ENCODE measurements at regions not wholly inside any gene's neighbourhood (a gene's known extent, or its start where the extent isn't known, plus 50 kb on each side); places are given as distances from the start of the nearest gene placed in this dataset.
"Not testable (repeated sequence)": the region's sequence is repeated elsewhere in the genome, so short reads cannot be mapped to it uniquely, and the experiment has no call there.

DNA sequence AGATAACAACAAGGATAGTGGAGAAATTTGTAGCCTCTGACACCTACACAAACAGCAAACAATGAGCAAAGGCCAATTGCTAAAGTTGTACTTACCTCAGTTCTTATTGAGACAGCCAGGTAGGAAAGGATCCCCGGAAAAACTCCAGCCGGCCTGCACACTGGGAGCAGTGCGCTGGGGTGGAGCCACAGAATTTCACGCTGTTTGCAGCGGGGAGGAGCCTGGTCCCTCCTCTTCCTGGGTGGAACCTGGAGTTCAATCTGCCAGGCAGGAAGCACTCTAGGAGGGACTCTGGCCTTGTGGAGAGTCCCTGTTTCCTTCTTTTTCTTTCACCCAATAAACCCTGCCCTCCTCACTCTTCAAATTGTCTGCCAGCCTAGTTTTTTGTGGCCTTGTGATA, 382.6 kb upstream of the TGIF2LX start:
- not testable (repeated sequence) for H3K27me3 ChIP-seq, H3K4me1 ChIP-seq, H3K4me3 ChIP-seq, H3K36me3 ChIP-seq, H3K27ac ChIP-seq, ATAC-seq, H3K9me3 ChIP-seq
- WGBS, 2 donors (ENCODE audit: low coverage in 1 of 2), result no CpG with 5 or more reads among the region's 5 CpGs

GRCh38 chrX:89557146-89557545, 364.6 kb upstream of the TGIF2LX start:
- 60 to 81% methylated on average over 2 to 3 of the region's 3 CpGs for WGBS, 2 donors (ENCODE audit: low coverage in 1 of 2)

DNA sequence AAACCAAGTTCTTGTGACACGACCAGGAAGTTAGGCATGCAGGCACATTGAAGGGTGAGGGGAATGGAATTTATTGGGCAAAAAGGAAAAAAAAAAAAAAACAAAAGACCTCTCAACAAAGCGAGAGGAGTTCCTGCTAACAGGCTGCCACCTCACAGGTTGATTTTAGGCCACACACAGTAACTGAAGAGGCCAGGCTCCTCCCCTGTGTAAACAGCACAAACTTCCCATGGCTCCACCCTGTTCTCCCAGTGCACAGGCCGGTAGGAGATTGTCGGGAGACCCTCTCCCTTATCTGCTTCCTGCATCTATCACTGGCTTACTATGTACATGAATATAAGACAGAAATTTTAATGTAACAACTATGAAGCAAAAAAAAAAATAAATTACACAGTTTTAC, 359.6 kb upstream of the TGIF2LX start:
- H3K4me3 ChIP-seq, ATAC-seq, H3K27me3 ChIP-seq, H3K9me3 ChIP-seq, H3K36me3 ChIP-seq, H3K4me1 ChIP-seq, H3K27ac ChIP-seq: not testable (repeated sequence)
- no CpG with 5 or more reads among the region's 4 CpGs for WGBS, 2 donors (ENCODE audit: low coverage in 1 of 2)

More at GRCh38 chrX:89557146-89557545, 364.6 kb upstream of the TGIF2LX start:
- ATAC-seq, H3K27ac ChIP-seq, H3K27me3 ChIP-seq, H3K4me1 ChIP-seq, H3K36me3 ChIP-seq, H3K4me3 ChIP-seq, H3K9me3 ChIP-seq: not testable (repeated sequence)

DNA sequence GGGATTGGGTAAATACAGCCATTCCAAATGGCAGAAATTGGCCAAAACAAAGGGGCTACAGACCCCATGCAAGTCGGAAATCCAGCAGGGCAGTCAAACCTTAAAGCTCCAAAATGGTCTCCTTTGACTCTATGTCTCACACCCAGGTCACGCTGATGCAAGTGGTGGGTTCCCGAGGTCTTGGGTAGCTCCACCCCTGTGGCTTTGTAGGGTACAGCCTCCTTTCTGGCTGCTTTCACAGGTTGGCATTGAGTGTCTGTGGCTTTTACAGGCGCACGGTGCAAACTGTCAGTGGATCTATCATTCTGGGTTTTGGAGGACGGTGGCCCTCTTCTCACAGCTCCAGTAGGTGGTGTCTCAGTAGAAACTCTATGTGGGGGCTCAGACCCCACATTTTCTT, 358.6 kb upstream of the TGIF2LX start:
- not testable (repeated sequence) for H3K4me3 ChIP-seq, H3K27me3 ChIP-seq, H3K27ac ChIP-seq, H3K9me3 ChIP-seq, H3K4me1 ChIP-seq, ATAC-seq, H3K36me3 ChIP-seq
- WGBS, 2 donors (ENCODE audit: low coverage in 1 of 2), result 93% methylated on average over 3 of the region's 6 CpGs; no CpG with 5 or more reads in 1 of the 2 donors

DNA sequence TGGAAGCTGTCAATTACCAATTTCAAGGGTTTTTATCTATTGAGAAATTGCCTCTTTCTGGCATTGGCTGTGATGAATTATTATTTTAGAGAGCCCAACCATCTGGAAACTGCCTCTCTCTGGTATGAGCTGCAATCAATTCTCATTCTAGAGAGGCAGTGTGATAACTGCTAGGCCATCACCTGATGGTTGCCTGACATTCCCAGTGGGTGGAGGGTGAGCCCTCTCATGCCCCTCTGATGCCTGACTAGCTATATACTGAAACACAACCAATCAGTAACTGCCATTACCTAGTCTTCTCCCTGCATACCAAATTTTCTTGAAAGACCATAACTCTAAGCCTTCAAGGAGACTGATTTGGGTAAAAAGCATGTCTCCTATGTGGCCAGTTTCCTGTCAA, 353.9 kb upstream of the TGIF2LX start:
- H3K36me3 ChIP-seq, H3K4me1 ChIP-seq, H3K27me3 ChIP-seq, ATAC-seq, H3K4me3 ChIP-seq, H3K9me3 ChIP-seq, H3K27ac ChIP-seq: not testable (repeated sequence)

DNA sequence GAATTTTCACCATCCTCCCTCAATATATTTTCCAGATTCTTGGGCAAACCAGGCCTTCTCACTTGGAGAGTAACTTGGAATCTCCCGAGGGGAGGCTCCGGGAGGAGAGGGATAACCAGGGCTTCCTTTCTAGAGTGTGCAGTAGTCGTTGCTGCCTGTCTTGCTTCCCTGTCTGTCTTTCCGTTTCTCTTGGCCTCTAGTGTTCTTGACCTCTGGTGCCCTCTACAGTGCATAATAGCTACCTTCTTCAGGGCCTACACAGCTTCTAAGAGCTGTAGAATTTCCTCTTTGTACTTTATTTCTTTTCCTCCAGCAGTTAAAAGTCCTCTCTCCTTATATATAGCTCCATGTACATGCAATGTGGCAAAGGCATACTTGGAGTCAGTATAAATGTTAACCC, 339.8 kb upstream of the TGIF2LX start:
- H3K36me3 ChIP-seq, H3K9me3 ChIP-seq, H3K4me1 ChIP-seq, H3K27ac ChIP-seq, ATAC-seq, H3K27me3 ChIP-seq, H3K4me3 ChIP-seq: not testable (repeated sequence)
- 33% methylated on average over 2 of the region's 4 CpGs; no CpG with 5 or more reads in 1 of the 2 donors for WGBS, 2 donors (ENCODE audit: low coverage in 1 of 2)

DNA sequence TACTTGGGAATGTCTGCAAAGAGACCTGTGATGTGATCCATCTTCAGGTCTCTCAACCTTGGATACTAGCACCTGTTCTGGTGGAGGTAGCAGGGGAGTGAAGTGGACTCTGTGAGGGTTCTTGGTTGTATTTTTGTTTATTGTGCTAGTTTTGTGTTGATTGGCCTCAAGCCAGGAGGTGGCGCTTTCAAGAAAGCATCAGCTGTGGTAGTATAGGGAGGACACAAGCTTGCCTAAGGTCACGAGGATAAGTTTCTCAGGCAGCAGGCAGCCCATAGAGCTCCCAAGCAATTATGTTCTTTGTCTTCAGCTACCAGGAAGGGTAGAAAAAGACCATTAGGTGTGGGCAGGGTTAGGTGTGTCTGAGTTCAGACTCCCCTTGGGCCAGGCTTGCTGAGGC, 289.9 kb upstream of the TGIF2LX start:
- H3K4me3 ChIP-seq, ATAC-seq, H3K36me3 ChIP-seq, H3K9me3 ChIP-seq, H3K27ac ChIP-seq, H3K4me1 ChIP-seq, H3K27me3 ChIP-seq: not testable (repeated sequence)
- no CpG with 5 or more reads among the region's 2 CpGs for WGBS, 2 donors (ENCODE audit: low coverage in 1 of 2)

DNA sequence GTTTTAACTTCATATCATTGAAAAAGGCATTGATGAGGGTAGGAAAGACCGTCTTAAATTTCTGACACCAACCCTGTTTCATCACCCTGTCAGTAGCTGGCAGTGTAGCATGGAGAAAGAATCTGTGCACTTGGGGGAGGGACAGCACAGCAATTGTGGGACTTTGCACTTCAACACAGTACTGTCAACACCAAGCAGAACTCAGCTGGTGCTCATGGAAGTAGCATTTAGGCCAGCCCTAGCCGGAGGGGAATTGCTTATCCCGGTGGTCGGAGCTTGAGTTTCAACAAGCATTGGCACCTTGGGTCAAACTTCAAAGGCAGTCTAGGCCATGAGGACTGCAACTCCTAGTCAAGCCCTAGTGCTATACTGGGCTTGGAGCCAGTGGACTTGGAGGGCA, 285.8 kb upstream of the TGIF2LX start:
- not testable (repeated sequence) for ATAC-seq, H3K36me3 ChIP-seq, H3K4me1 ChIP-seq, H3K4me3 ChIP-seq, H3K27me3 ChIP-seq, H3K27ac ChIP-seq, H3K9me3 ChIP-seq
- 20 to 71% methylated on average over 1 of the region's 4 CpGs for WGBS, 2 donors (ENCODE audit: low coverage in 1 of 2)

GRCh38 chrX:89658662-89659061, 263.0 kb upstream of the TGIF2LX start:
- H3K27me3 ChIP-seq, H3K4me1 ChIP-seq, H3K27ac ChIP-seq, H3K4me3 ChIP-seq, ATAC-seq, H3K36me3 ChIP-seq, H3K9me3 ChIP-seq: not testable (repeated sequence)
- no CpG with 5 or more reads among the region's 1 CpG for WGBS, 2 donors (ENCODE audit: low coverage in 1 of 2)

GRCh38 chrX:89706481-89706880, 215.2 kb upstream of the TGIF2LX start:
- H3K9me3 ChIP-seq, result not testable (repeated sequence)
- WGBS, 2 donors (ENCODE audit: low coverage in 1 of 2), result no CpG with 5 or more reads among the region's 1 CpG

GRCh38 chrX:89707363-89707927, 214.3 kb upstream of the TGIF2LX start:
- H3K27ac ChIP-seq, H3K36me3 ChIP-seq, H3K27me3 ChIP-seq, ATAC-seq, H3K9me3 ChIP-seq, H3K4me1 ChIP-seq, H3K4me3 ChIP-seq: not testable (repeated sequence)
- no CpG with 5 or more reads among the region's 1 CpG for WGBS, 2 donors (ENCODE audit: low coverage in 1 of 2)

More at GRCh38 chrX:89706481-89706880, 215.2 kb upstream of the TGIF2LX start:
- H3K27ac ChIP-seq, H3K4me1 ChIP-seq, H3K27me3 ChIP-seq, ATAC-seq, H3K36me3 ChIP-seq, H3K4me3 ChIP-seq: not testable (repeated sequence)

GRCh38 chrX:89734367-89734766, 187.3 kb upstream of the TGIF2LX start:
- WGBS, 2 donors (ENCODE audit: low coverage in 1 of 2), result 80 to 90% methylated on average over 1 of the region's 11 CpGs
- H3K36me3 ChIP-seq, H3K4me1 ChIP-seq, H3K27ac ChIP-seq, H3K9me3 ChIP-seq, ATAC-seq, H3K27me3 ChIP-seq, H3K4me3 ChIP-seq: not testable (repeated sequence)

DNA sequence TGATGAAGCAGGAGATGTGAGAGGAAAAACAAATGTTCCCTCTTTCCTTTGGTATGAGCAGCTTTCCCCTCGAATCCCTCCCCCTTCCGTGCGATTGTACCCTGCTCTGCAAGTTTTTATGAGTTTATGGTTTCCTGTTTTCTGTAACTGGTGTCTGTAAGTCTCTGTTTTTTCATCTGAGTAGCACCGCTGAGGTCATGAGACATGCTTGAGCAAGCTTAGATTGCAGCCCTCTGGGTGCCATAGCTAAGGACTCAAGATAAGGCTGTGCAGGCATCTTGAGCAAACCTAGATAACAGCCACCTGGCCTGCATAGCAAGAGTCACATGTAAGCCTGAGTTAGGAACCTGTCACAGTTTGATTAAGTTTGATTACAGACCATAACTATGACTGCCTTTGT, 165.2 kb upstream of the TGIF2LX start:
- not testable (repeated sequence) for H3K9me3 ChIP-seq, H3K4me1 ChIP-seq, H3K36me3 ChIP-seq, ATAC-seq, H3K4me3 ChIP-seq, H3K27ac ChIP-seq, H3K27me3 ChIP-seq
- 50 to 86% methylated on average over 3 of the region's 4 CpGs for WGBS, 2 donors (ENCODE audit: low coverage in 1 of 2)

Measured in gastroesophageal sphincter (tissue), 4 donors.